ENCODE measurements at regions not wholly inside any gene's neighbourhood (a gene's known extent, or its start where the extent isn't known, plus 50 kb on each side); places are given as distances from the start of the nearest gene placed in this dataset.

- TF ChIP-seq POLR2A (IDR thresholded peaks at IDR 0.05) = no peak
- no peak for TF ChIP-seq CTCF (IDR thresholded peaks at IDR 0.05)
Measured at GRCh38 chr15:68484220-68484619, 52.3 kb upstream of the ITGA11 start.

All from thyroid gland (tissue), 4 donors.